HepG2 (cell line): ENCODE measurements at regions not wholly inside any gene's neighbourhood (a gene's known extent, or its start where the extent isn't known, plus 50 kb on each side); places are given as distances from the start of the nearest gene placed in this dataset.

Source experiments
- ATAC-seq: fragments of 200-7000 bp; cut with Tn5 transposase; 3 replicates; pipeline ENCODE4 v1.9.1; 2020; ENCODE audit warnings: mild to moderate bottlenecking, moderate library complexity
- BruUV-seq: library from RNA; stranded (reverse); fragments of 400-500 nt; replicated peaks from 2 replicates; lab custom pipeline; 2021; lab: Mats Ljungman, UMichigan
- CTCF ChIA-PET: fragments of 300-600 bp; formaldehyde crosslinking; extraction: SDS; loops from one replicate; lab custom pipeline; 2021; ENCODE audit warnings: low total read pairs, inconsistent platforms, low intra/inter-chr PET ratio; lab: Yijun Ruan, JAX
- POLR2A ChIA-PET: fragments of 350-600 bp; sonication (Branson Sonifier 250); formaldehyde crosslinking; loops from one replicate; lab custom pipeline; 2020; ENCODE audit warnings: antibody characterized with exemption, inconsistent platforms; lab: Yijun Ruan, JAX
- DNase-seq: peaks from one replicate; pipeline ENCODE4 v3.0.0-alpha.2; 2015; ENCODE audit warnings: low spot score
- FAIRE-seq: peaks from 3 replicates; lab custom pipeline; 2011; peaks lifted over from hg19 to GRCh38; lab: Jason Lieb, UNC
- H2AFZ ChIP-seq: one replicate; pipeline ENCODE4 v1.6.1; 2011; ENCODE audit warnings: low read length, inconsistent platforms
- H3K27ac ChIP-seq: fragments of 300-600 bp; 3 replicates; pipeline ENCODE4 v1.8.0; 2011; ENCODE audit warnings: mixed run types, mild to moderate bottlenecking, mixed read lengths, low read length, inconsistent platforms; ENCODE audit not compliant: insufficient read depth; ENCODE audit errors: extremely low read length
- H3K27me3 ChIP-seq, 2 experiments: fragments of 200-600 bp in 1 of 2; 2 replicates in 1 of 2; 3 replicates in 1 of 2; pipeline versions ENCODE4 v1.6.0 to v1.8.0; 2011; ENCODE audit warnings: low read length in 2 of 2, mild to moderate bottlenecking in 2 of 2, moderate library complexity in 2 of 2, inconsistent platforms in 1 of 2; ENCODE audit not compliant: insufficient read depth in 2 of 2, control insufficient read depth in 1 of 2
- H3K36me3 ChIP-seq, 2 experiments: fragments of 200-600 bp in 1 of 2; replicated peaks in 1 of 2; 2 replicates in 1 of 2; 3 replicates in 1 of 2; pipeline versions ENCODE4 v1.5.1 to v1.8.0; 2011; ENCODE audit warnings: low read length in 2 of 2, inconsistent platforms in 1 of 2; ENCODE audit not compliant: insufficient read depth in 2 of 2, control insufficient read depth in 1 of 2
- H3K4me1 ChIP-seq: 2 replicates; pipeline ENCODE4 v1.5.1; 2012; ENCODE audit warnings: low read length, inconsistent platforms; ENCODE audit not compliant: insufficient read depth
- H3K4me2 ChIP-seq: 2 replicates; pipeline ENCODE4 v1.6.0; 2011; ENCODE audit warnings: low read depth, low read length, inconsistent platforms
- H3K4me3 ChIP-seq, 3 experiments: fragments of 200-600 bp in 1 of 3; sonication (generic), shearing (Covaris generic) in 1 of 3; replicated peaks in 1 of 3; 2 replicates each; pipeline ENCODE4 v1.5.1; 2011 to 2016; ENCODE audit warnings: low read length in 3 of 3, inconsistent platforms in 2 of 3, low read depth in 2 of 3, mild to moderate bottlenecking in 2 of 3, control low read depth in 1 of 3, mixed read lengths in 1 of 3; ENCODE audit not compliant: insufficient read depth in 1 of 3
- H3K79me2 ChIP-seq: one replicate; pipeline ENCODE4 v1.6.1; 2011; ENCODE audit warnings: low read length, inconsistent platforms; ENCODE audit not compliant: insufficient read depth
- H3K9ac ChIP-seq: 2 replicates; pipeline ENCODE4 v1.6.0; 2011; ENCODE audit warnings: mild to moderate bottlenecking, low read depth, low read length, inconsistent platforms; ENCODE audit not compliant: insufficient read depth
- H3K9me3 ChIP-seq: 2 replicates; pipeline ENCODE4 v1.5.1; 2012; ENCODE audit warnings: mild to moderate bottlenecking, low read length
- H4K20me1 ChIP-seq: 2 replicates; pipeline ENCODE4 v1.6.0; 2011; ENCODE audit warnings: inconsistent platforms, mild to moderate bottlenecking, low read length, moderate library complexity; ENCODE audit not compliant: insufficient read depth
- EHMT2 ChIP-seq: fragments of 200-600 bp; sonication (generic); IDR thresholded peaks from 2 replicates; pipeline ENCODE4 v1.7.0; 2017; ENCODE audit warnings: antibody characterized with exemption, low read depth, low read length, borderline replicate concordance
- GABPA ChIP-seq, 2 experiments: IDR thresholded peaks; 2 replicates each; pipeline ENCODE4 v1.6.1; 2011 to 2016; ENCODE audit warnings: low read depth in 2 of 2, low read length in 1 of 2, missing biosample characterization in 1 of 2, missing genetic modification characterization in 1 of 2
- KLF16 ChIP-seq, 2 experiments: sonication (generic) in 1 of 2; formaldehyde crosslinking in 1 of 2; IDR thresholded peaks; 2 replicates each; pipeline versions ENCODE4 v1.6.1 to v1.8.0; 2016 to 2023; ENCODE audit warnings: missing genetic modification reagents in 2 of 2, missing compliant biosample characterization in 1 of 2
- NFATC3 ChIP-seq: sonication (generic); formaldehyde crosslinking; IDR thresholded peaks from 2 replicates; pipeline ENCODE4 v1.5.1; 2020; ENCODE audit warnings: mild to moderate bottlenecking, missing genetic modification reagents
- SRSF1 ChIP-seq: fragments of 200-400 bp; formaldehyde crosslinking; optimal IDR thresholded peaks from 2 replicates; pipeline ENCODE3; 2017; ENCODE audit warnings: mild to moderate bottlenecking, low read depth, low read length, moderate library complexity
- ZNF691 ChIP-seq: sonication (generic); formaldehyde crosslinking; IDR thresholded peaks from 2 replicates; pipeline ENCODE4 v1.4.0; 2020; ENCODE audit warnings: missing genetic modification reagents, low read depth, mild to moderate bottlenecking, borderline replicate concordance
- ZNF749 ChIP-seq: sonication (generic); formaldehyde crosslinking; IDR thresholded peaks from 2 replicates; pipeline ENCODE4 v1.8.0; 2022; ENCODE audit warnings: mild to moderate bottlenecking, missing genetic modification reagents, moderate library complexity, borderline replicate concordance
- ZNF83 ChIP-seq: sonication (generic); formaldehyde crosslinking; IDR thresholded peaks from 2 replicates; pipeline ENCODE4 v1.4.0; 2020; ENCODE audit warnings: missing genetic modification reagents, mild to moderate bottlenecking, borderline replicate concordance
- WGBS: methylation state at CpG from one replicate; pipeline ENCODE4 v1.1.6; 2017; ENCODE audit warnings: low lambda C conversion rate; 5-methylcytosine and 5-hydroxymethylcytosine counted together
- in situ Hi-C: cut with HindIII; loops from 2 replicates; pipeline ENCODE4 v1.10.0; 2017; ENCODE audit warnings: low pct_unique_long_range_greater_than_20kb; ENCODE audit not compliant: extremely low pct_ligation_motif_present
- intact Hi-C: fragments of 100-400 bp; cut with micrococcal nuclease; formaldehyde crosslinking; loops from one replicate; pipeline ENCODE4 v1.10.0; 2022; ENCODE audit not compliant: unreplicated experiment

- H3K27ac ChIP-seq: no peak overlapping the region
- H3K9me3 ChIP-seq: no peaks in the 10 kb centered on the region
- no peak overlapping the region for H3K9ac ChIP-seq
- FAIRE-seq (no peak), ATAC-seq (no peak), DNase-seq (no peak)
- BruUV-seq: no TSS peak
- H2AFZ ChIP-seq: no peak overlapping the region
- no peaks in the 10 kb centered on the region; a peak in 2 of 5 replicates for H3K27me3 ChIP-seq
- H3K79me2 ChIP-seq: no peaks in the 10 kb centered on the region
- H3K36me3 ChIP-seq: no peaks in the 10 kb centered on the region
- in situ Hi-C loops (loop anchor here (25.0 kb wide), 1 partner anchor 101 kb away; no protein-coding TSS in a partner anchor), intact Hi-C loops (no loop called here)
- ChIA-PET CTCF (no interaction called here), POLR2A (no interaction called here)
- H3K4me3 ChIP-seq: no peak overlapping the region
- no peak for TF ChIP-seq EHMT2
- TF ChIP-seq SRSF1: no peak
- no peak for TF ChIP-seq ZNF749
- no peak for TF ChIP-seq KLF16 (CRISPR knock-in tag; IDR thresholded peaks at IDR 0.05)
- TF ChIP-seq NFATC3 (CRISPR knock-in tag): no peak
- no peak for TF ChIP-seq GABPA (IDR thresholded peaks at IDR 0.05; ENCODE audit: low read depth, low read length)
- TF ChIP-seq GABPA (CRISPR knock-in tag; IDR thresholded peaks at IDR 0.05; ENCODE audit: low read depth): no peak
- no peak for TF ChIP-seq ZNF83 (CRISPR knock-in tag)
- no peak for TF ChIP-seq ZNF691 (CRISPR knock-in tag)
- H4K20me1 ChIP-seq: no peaks in the 10 kb centered on the region
- H3K4me1 ChIP-seq: no peaks in the 10 kb centered on the region
- H3K4me2 ChIP-seq: no peak overlapping the region
- 2% methylated on average over 7 of the region's 7 CpGs for WGBS
Measured at GRCh38 chr18:24988253-24988840, 363.6 kb downstream of the ZNF521 start.
